A549 (cell line): ENCODE measurements at regions not wholly inside any gene's neighbourhood (a gene's known extent, or its start where the extent isn't known, plus 50 kb on each side); places are given as distances from the start of the nearest gene placed in this dataset.

Experiments used
- ATAC-seq, 2 experiments: fragments of 200-7000 bp in 1 of 2; fragments of >200 bp in 1 of 2; cut with Nextera tagmentation in 1 of 2; cut with Tn5 transposase in 1 of 2; 3 replicates each; pipeline versions ENCODE4 v1.8.0 to v1.9.1; 2018 to 2020; ENCODE audit warnings: mild to moderate bottlenecking in 1 of 2, moderate library complexity in 1 of 2
- CTCF ChIA-PET: fragments of 300-600 bp; sonication (Branson Sonifier 250); formaldehyde crosslinking; extraction: SDS; loops from one replicate; lab custom pipeline; 2021; ENCODE audit warnings: antibody characterized with exemption, inconsistent platforms; lab: Yijun Ruan, JAX
- POLR2A ChIA-PET: fragments of 350-600 bp; formaldehyde crosslinking; extraction: SDS; loops from one replicate; lab custom pipeline; 2021; ENCODE audit warnings: antibody characterized with exemption, inconsistent platforms; lab: Yijun Ruan, JAX
- DNase-seq, 2 experiments: peaks; one replicate each; pipeline versions ENCODE4 v3.0.0 to v3.0.0-alpha.2; 2011 to 2016; ENCODE audit warnings: low read depth in 1 of 2, low spot score in 1 of 2
- FAIRE-seq: peaks from 2 replicates; lab custom pipeline; 2011; peaks lifted over from hg19 to GRCh38; lab: Jason Lieb, UNC
- H3K27ac ChIP-seq, 2 experiments: fragments of >200 bp; sonication (Bioruptor Twin); formaldehyde crosslinking; 3 replicates each; pipeline ENCODE4 v1.5.1; 2016 to 2017
- H3K4me1 ChIP-seq: fragments of >200 bp; sonication (Bioruptor Twin); formaldehyde crosslinking; 3 replicates; pipeline ENCODE4 v1.6.1; 2016
- H3K4me2 ChIP-seq: fragments of >200 bp; sonication (Bioruptor Twin); formaldehyde crosslinking; 3 replicates; pipeline ENCODE4 v1.6.1; 2016
- H3K4me3 ChIP-seq: fragments of >200 bp; sonication (Bioruptor Twin); formaldehyde crosslinking; 3 replicates; pipeline ENCODE4 v1.5.1; 2016
- H3K9me3 ChIP-seq: fragments of >200 bp; sonication (Bioruptor Twin); formaldehyde crosslinking; 3 replicates; pipeline ENCODE4 v1.6.1; 2016
- BHLHE40 ChIP-seq: IDR thresholded peaks from 2 replicates; pipeline ENCODE4 v1.6.1; 2012; ENCODE audit warnings: low read depth, low read length, inconsistent platforms
- CBX8 ChIP-seq: fragments of 200-600 bp; sonication (generic); IDR thresholded peaks from 2 replicates; pipeline ENCODE4 v1.6.1; 2016
- CEBPB ChIP-seq, 2 experiments: fragments of >200 bp in 1 of 2; sonication (Bioruptor Twin) in 1 of 2; formaldehyde crosslinking in 1 of 2; IDR thresholded peaks; 2 replicates each; pipeline ENCODE4 v1.6.1; 2012 to 2016
- CHD2 ChIP-seq: fragments of 150-350 bp; IDR thresholded peaks from 2 replicates; pipeline ENCODE4 v1.6.1; 2014; ENCODE audit warnings: low read length; ENCODE audit not compliant: partially characterized antibody
- CHD4 ChIP-seq: fragments of 200-600 bp; sonication (generic); IDR thresholded peaks from 2 replicates; pipeline ENCODE4 v1.6.1; 2016; ENCODE audit warnings: antibody characterized with exemption, mild to moderate bottlenecking, borderline replicate concordance
- EP300 ChIP-seq, 2 experiments: fragments of >200 bp; sonication (Bioruptor Twin); formaldehyde crosslinking; IDR thresholded peaks; 2 replicates in 1 of 2; 3 replicates in 1 of 2; pipeline ENCODE4 v1.6.1; 2016 to 2017
- ESRRA ChIP-seq: fragments of 150-350 bp; IDR thresholded peaks from 2 replicates; pipeline ENCODE4 v1.6.1; 2014; ENCODE audit warnings: mild to moderate bottlenecking, low read length, borderline replicate concordance
- FOSB ChIP-seq: fragments of 250-450 bp; sonication (Bioruptor Pico); IDR thresholded peaks from 2 replicates; pipeline ENCODE4 v1.5.0; 2020; ENCODE audit warnings: mild to moderate bottlenecking, moderate library complexity
- FOSL2 ChIP-seq, 2 experiments: fragments of 450-650 bp in 1 of 2; fragments of >200 bp in 1 of 2; sonication (Bioruptor Twin) in 1 of 2; formaldehyde crosslinking; IDR thresholded peaks; 2 replicates each; pipeline versions ENCODE4 v1.5.0 to v1.6.1; 2016 to 2020; ENCODE audit warnings: mild to moderate bottlenecking in 1 of 2, moderate library complexity in 1 of 2
- GATA3 ChIP-seq: IDR thresholded peaks from 2 replicates; pipeline ENCODE4 v1.6.1; 2012; ENCODE audit warnings: borderline replicate concordance
- HOXB5 ChIP-seq: fragments of 250-450 bp; sonication (Bioruptor Pico); IDR thresholded peaks from 2 replicates; pipeline ENCODE4 v1.5.0; 2020; ENCODE audit warnings: mild to moderate bottlenecking, moderate library complexity
- MAZ ChIP-seq: fragments of 150-350 bp; IDR thresholded peaks from 2 replicates; pipeline ENCODE4 v1.6.1; 2014; ENCODE audit warnings: antibody characterized with exemption, low read depth, low read length, borderline replicate concordance
- MYC ChIP-seq: IDR thresholded peaks from 2 replicates; pipeline ENCODE4 v1.6.1; 2012; ENCODE audit warnings: mild to moderate bottlenecking, inconsistent platforms, low read length, improper control_type of control experiment, borderline replicate concordance
- POLR2A ChIP-seq: IDR thresholded peaks from 2 replicates; pipeline ENCODE4 v1.6.1; 2012; ENCODE audit warnings: mild to moderate bottlenecking, low read length
- RARB ChIP-seq: fragments of 250-450 bp; sonication (Bioruptor Pico); IDR thresholded peaks from 2 replicates; pipeline ENCODE4 v1.8.0; 2021; ENCODE audit warnings: mild to moderate bottlenecking, moderate library complexity
- RFX5 ChIP-seq: fragments of 450-650 bp; IDR thresholded peaks from 2 replicates; pipeline ENCODE4 v1.7.1; 2014; ENCODE audit warnings: antibody characterized with exemption, mild to moderate bottlenecking, moderate library complexity
- RNF2 ChIP-seq: fragments of 200-600 bp; sonication (generic); IDR thresholded peaks from 2 replicates; pipeline ENCODE4 v1.6.1; 2016; ENCODE audit warnings: low read depth, mild to moderate bottlenecking, antibody characterized with exemption, moderate library complexity, borderline replicate concordance
- SMC3 ChIP-seq: fragments of >200 bp; sonication (Bioruptor Twin); formaldehyde crosslinking; IDR thresholded peaks from 3 replicates; pipeline ENCODE4 v1.6.1; 2018; ENCODE audit warnings: inconsistent platforms
- ZFP36 ChIP-seq: fragments of 450-650 bp; IDR thresholded peaks from 2 replicates; pipeline ENCODE4 v1.6.1; 2014; ENCODE audit warnings: borderline replicate concordance; ENCODE audit not compliant: partially characterized antibody
- ZSCAN20 ChIP-seq: fragments of 250-450 bp; sonication (Bioruptor Pico); IDR thresholded peaks from 2 replicates; pipeline ENCODE4 v1.8.0; 2022; ENCODE audit warnings: mild to moderate bottlenecking, moderate library complexity
- WGBS: methylation state at CpG from one replicate; pipeline ENCODE4 v1.1.6; 2017; ENCODE audit errors: missing lambda C conversion rate; 5-methylcytosine and 5-hydroxymethylcytosine counted together
- TF ChIP-seq, protein P1 (sequence below): fragments of >200 bp; sonication (Bioruptor Twin); formaldehyde crosslinking; IDR thresholded peaks from 3 replicates; pipeline ENCODE4 v1.5.1; 2016
- TF ChIP-seq, protein P2 (sequence below): IDR thresholded peaks from 2 replicates; pipeline ENCODE4 v1.6.1; 2012
- TF ChIP-seq, protein P3 (sequence below): fragments of >200 bp; sonication (Bioruptor Twin); formaldehyde crosslinking; IDR thresholded peaks from 2 replicates; pipeline ENCODE4 v1.6.1; 2016
- TF ChIP-seq, protein P4 (sequence below): IDR thresholded peaks from 2 replicates; pipeline ENCODE4 v1.6.1; 2012; ENCODE audit warnings: low read depth, borderline replicate concordance
- TF ChIP-seq, protein P5 (sequence below): fragments of 450-650 bp; IDR thresholded peaks from 2 replicates; pipeline ENCODE4 v1.6.1; 2014; ENCODE audit warnings: antibody characterized with exemption
- TF ChIP-seq, protein P6 (sequence below): fragments of 250-450 bp; sonication (Bioruptor Pico); IDR thresholded peaks from 2 replicates; pipeline ENCODE4 v1.5.0; 2020; ENCODE audit warnings: low read depth, mild to moderate bottlenecking, moderate library complexity

DNA sequence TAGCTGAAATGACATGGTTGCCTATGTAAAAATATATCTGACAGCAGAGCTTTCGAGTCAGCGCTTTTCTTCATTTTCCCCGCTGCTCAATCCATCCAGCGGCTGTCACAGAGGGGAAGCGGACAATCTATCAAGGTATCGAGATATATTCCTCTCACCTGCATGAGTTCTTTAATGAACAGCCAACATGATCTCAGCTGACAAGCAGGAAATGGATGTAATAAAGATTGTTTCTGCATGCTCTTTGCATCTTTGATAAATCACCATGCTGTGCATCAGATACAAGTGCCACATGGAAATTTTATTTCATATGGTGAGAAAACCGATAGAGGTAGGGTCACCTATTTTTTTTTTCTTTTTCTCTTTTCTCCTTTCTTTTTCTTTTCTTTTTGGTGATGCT, 602.3 kb upstream of the MMS22L start:
- H3K9me3 ChIP-seq: no peaks in the 10 kb centered on the region
- no peak for ATAC-seq
- no peak overlapping the region for H3K4me2 ChIP-seq
- 67% methylated on average over 7 of the region's 7 CpGs for WGBS
- DNase-seq: no peak
- CTCF ChIA-PET: no interaction called here
- H3K4me1 ChIP-seq: no peaks in the 10 kb centered on the region
- no peak overlapping the region for H3K27ac ChIP-seq
- H3K4me3 ChIP-seq: no peak overlapping the region
- POLR2A ChIA-PET: no interaction called here
- FAIRE-seq: no peak
- TF ChIP-seq MAZ (no peak), SMC3 (no peak), ZSCAN20 (CRISPR knock-in tag) (no peak), FOSB (CRISPR knock-in tag) (no peak), MYC (no peak), ESRRA (no peak), EP300 (IDR thresholded peaks at IDR 0.05) (no peak), ZFP36 (no peak), FOSL2 (IDR thresholded peaks at IDR 0.05) (no peak), FOSL2 (CRISPR knock-in tag; IDR thresholded peaks at IDR 0.05) (no peak)
- TF ChIP-seq, protein P1, sequence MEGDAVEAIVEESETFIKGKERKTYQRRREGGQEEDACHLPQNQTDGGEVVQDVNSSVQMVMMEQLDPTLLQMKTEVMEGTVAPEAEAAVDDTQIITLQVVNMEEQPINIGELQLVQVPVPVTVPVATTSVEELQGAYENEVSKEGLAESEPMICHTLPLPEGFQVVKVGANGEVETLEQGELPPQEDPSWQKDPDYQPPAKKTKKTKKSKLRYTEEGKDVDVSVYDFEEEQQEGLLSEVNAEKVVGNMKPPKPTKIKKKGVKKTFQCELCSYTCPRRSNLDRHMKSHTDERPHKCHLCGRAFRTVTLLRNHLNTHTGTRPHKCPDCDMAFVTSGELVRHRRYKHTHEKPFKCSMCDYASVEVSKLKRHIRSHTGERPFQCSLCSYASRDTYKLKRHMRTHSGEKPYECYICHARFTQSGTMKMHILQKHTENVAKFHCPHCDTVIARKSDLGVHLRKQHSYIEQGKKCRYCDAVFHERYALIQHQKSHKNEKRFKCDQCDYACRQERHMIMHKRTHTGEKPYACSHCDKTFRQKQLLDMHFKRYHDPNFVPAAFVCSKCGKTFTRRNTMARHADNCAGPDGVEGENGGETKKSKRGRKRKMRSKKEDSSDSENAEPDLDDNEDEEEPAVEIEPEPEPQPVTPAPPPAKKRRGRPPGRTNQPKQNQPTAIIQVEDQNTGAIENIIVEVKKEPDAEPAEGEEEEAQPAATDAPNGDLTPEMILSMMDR: no peak
- TF ChIP-seq, protein P2, sequence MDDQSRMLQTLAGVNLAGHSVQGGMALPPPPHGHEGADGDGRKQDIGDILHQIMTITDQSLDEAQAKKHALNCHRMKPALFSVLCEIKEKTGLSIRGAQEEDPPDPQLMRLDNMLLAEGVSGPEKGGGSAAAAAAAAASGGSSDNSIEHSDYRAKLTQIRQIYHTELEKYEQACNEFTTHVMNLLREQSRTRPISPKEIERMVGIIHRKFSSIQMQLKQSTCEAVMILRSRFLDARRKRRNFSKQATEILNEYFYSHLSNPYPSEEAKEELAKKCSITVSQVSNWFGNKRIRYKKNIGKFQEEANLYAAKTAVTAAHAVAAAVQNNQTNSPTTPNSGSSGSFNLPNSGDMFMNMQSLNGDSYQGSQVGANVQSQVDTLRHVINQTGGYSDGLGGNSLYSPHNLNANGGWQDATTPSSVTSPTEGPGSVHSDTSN: no peak
- TF ChIP-seq, protein P3, sequence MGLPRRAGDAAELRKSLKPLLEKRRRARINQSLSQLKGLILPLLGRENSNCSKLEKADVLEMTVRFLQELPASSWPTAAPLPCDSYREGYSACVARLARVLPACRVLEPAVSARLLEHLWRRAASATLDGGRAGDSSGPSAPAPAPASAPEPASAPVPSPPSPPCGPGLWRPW: no peak
- TF ChIP-seq, protein P4, sequence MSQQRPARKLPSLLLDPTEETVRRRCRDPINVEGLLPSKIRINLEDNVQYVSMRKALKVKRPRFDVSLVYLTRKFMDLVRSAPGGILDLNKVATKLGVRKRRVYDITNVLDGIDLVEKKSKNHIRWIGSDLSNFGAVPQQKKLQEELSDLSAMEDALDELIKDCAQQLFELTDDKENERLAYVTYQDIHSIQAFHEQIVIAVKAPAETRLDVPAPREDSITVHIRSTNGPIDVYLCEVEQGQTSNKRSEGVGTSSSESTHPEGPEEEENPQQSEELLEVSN: no peak

DNA sequence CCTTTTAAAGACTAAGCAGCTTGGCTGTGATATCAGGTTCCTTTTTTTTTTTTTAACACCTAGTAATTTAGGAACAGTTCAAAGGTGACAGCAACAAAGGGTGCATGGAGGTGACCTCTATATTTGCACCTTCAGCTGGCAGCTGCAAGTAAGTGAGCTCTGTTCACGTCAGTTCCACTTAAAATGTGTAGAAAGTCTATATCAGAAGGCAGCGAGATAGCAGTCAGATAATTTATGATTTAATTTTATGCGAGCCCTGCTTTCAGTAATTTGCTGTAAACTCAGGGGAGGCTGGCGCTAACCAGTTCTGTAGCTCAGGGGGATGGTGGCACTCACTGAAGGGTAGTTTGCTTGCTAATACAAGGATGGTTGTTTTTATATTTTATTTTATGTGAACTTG, 602.8 kb upstream of the MMS22L start:
- no peaks in the 10 kb centered on the region for H3K4me1 ChIP-seq
- no peak overlapping the region for H3K27ac ChIP-seq
- H3K9me3 ChIP-seq: no peaks in the 10 kb centered on the region
- DNase-seq (no peak), ATAC-seq (no peak), FAIRE-seq (no peak)
- 45% methylated on average over 4 of the region's 4 CpGs for WGBS
- no peak for TF ChIP-seq ZSCAN20 (CRISPR knock-in tag)
- TF ChIP-seq POLR2A: no peak
- TF ChIP-seq, protein P5, sequence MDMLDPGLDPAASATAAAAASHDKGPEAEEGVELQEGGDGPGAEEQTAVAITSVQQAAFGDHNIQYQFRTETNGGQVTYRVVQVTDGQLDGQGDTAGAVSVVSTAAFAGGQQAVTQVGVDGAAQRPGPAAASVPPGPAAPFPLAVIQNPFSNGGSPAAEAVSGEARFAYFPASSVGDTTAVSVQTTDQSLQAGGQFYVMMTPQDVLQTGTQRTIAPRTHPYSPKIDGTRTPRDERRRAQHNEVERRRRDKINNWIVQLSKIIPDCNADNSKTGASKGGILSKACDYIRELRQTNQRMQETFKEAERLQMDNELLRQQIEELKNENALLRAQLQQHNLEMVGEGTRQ: no peak
- no peak for TF ChIP-seq SMC3
- TF ChIP-seq GATA3: no peak
- TF ChIP-seq, protein P6, sequence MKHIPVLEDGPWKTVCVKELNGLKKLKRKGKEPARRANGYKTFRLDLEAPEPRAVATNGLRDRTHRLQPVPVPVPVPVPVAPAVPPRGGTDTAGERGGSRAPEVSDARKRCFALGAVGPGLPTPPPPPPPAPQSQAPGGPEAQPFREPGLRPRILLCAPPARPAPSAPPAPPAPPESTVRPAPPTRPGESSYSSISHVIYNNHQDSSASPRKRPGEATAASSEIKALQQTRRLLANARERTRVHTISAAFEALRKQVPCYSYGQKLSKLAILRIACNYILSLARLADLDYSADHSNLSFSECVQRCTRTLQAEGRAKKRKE (CRISPR knock-in tag): no peak
- TF ChIP-seq RFX5: no peak
- no peak for TF ChIP-seq RNF2
- TF ChIP-seq CBX8: no peak
- no peak for TF ChIP-seq ZFP36
- TF ChIP-seq, protein P2: no peak
- TF ChIP-seq RARB: no peak
- no peak for TF ChIP-seq HOXB5 (CRISPR knock-in tag)
- TF ChIP-seq CEBPB (IDR thresholded peaks at IDR 0.05): no peak
- no peak for TF ChIP-seq CHD4
- TF ChIP-seq FOSB (CRISPR knock-in tag): no peak
- TF ChIP-seq CHD2: no peak
- TF ChIP-seq, protein P1: no peak
- TF ChIP-seq BHLHE40: no peak
- POLR2A ChIA-PET: no interaction called here
- no peak overlapping the region for H3K4me3 ChIP-seq
- no peak overlapping the region for H3K4me2 ChIP-seq
- CTCF ChIA-PET: no interaction called here
